Tibial nerve (tissue), 4 donors: ENCODE measurements at regions not wholly inside any gene's neighbourhood (a gene's known extent, or its start where the extent isn't known, plus 50 kb on each side); places are given as distances from the start of the nearest gene placed in this dataset.

Experiments
- DNase-seq, 2 donors: peaks; one replicate each; pipeline ENCODE4 v3.0.0-alpha.2; 2019; ENCODE audit warnings: low spot score in 2 of 2
- H3K27ac ChIP-seq, 4 donors: fragments of 200-600 bp; sonication (generic) in 3 of 4; one replicate each; pipeline ENCODE4 v1.5.1; 2017 to 2019; ENCODE audit warnings: mild to moderate bottlenecking in 1 of 4
- H3K27me3 ChIP-seq, 2 donors: fragments of 200-600 bp; sonication (generic) in 1 of 2; one replicate each; pipeline versions ENCODE4 v1.5.1 to v1.6.0; 2017 to 2019
- H3K36me3 ChIP-seq, 3 donors: fragments of 200-600 bp; sonication (generic); one replicate each; pipeline ENCODE4 v1.5.1; 2018 to 2019
- H3K4me1 ChIP-seq, 4 donors: fragments of 200-600 bp; sonication (generic) in 3 of 4; one replicate each; pipeline ENCODE4 v1.5.1; 2017 to 2019
- H3K4me3 ChIP-seq, 4 donors: fragments of 200-600 bp; sonication (generic) in 3 of 4; one replicate each; pipeline ENCODE4 v1.5.1; 2017 to 2019; ENCODE audit warnings: mild to moderate bottlenecking in 1 of 4, moderate library complexity in 1 of 4
- H3K9me3 ChIP-seq, 4 donors: fragments of 200-600 bp; sonication (generic) in 3 of 4; one replicate each; pipeline ENCODE4 v1.5.1; 2017 to 2019
- EP300 ChIP-seq, 2 donors: sonication (generic); formaldehyde crosslinking; IDR thresholded peaks; one replicate each; pipeline ENCODE4 v1.6.1; 2017; ENCODE audit warnings: antibody characterized with exemption in 2 of 2, mild to moderate bottlenecking in 1 of 2
- POLR2A ChIP-seq, 2 donors: fragments of 450-650 bp; IDR thresholded peaks; one replicate each; pipeline ENCODE4 v1.6.1; 2017; ENCODE audit warnings: antibody characterized with exemption in 2 of 2, mild to moderate bottlenecking in 2 of 2, moderate library complexity in 2 of 2
- WGBS, 2 donors: methylation state at CpG; one replicate each; pipeline ENCODE4 v1.1.5; 2018; 5-methylcytosine and 5-hydroxymethylcytosine counted together
- TF ChIP-seq, protein P1 (sequence below), 5 experiments: fragments of 200-600 bp in 3 of 5; fragments of 450-650 bp in 2 of 5; sonication (generic) in 3 of 5; IDR thresholded peaks; one replicate each; pipeline ENCODE4 v1.5.1; 2016 to 2019; ENCODE audit warnings: antibody characterized with exemption in 5 of 5, mild to moderate bottlenecking in 3 of 5, moderate library complexity in 2 of 5

DNA sequence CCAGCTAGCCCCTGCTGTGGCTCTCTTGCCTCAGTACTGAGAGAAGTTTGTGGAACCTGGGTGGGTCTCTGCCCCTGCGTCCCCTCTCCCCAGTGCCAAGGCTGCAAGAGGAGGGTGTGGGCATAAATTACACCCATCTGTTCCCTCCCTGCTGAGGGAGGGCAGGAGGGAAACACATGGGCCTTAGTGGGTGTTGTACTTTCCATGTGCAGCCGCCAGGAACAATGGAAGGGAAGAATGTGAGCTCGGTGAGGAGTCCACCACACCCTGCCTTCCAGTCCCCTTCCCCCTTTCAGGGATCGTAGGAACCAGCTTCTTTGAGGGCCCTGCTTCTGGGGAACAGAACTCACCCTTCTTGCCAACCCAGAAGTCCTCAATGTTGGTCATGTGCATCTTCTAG, 138.2 kb upstream of the KLF4 start:
- Histone ChIP-seq H3K4me1 (peaks cover 0 to 12% (median 0%) of the 10 kb centered on the region in 4 donors), H3K36me3 (no peaks in the 10 kb centered on the region), H3K27ac (no peak overlapping the region), H3K27me3 (no peaks in the 10 kb centered on the region), H3K9me3 (no peaks in the 10 kb centered on the region), H3K4me3 (no peak overlapping the region)
- no peak for TF ChIP-seq EP300 (IDR thresholded peaks at IDR 0.05)
- TF ChIP-seq POLR2A (IDR thresholded peaks at IDR 0.05): no peak
- TF ChIP-seq, protein P1, sequence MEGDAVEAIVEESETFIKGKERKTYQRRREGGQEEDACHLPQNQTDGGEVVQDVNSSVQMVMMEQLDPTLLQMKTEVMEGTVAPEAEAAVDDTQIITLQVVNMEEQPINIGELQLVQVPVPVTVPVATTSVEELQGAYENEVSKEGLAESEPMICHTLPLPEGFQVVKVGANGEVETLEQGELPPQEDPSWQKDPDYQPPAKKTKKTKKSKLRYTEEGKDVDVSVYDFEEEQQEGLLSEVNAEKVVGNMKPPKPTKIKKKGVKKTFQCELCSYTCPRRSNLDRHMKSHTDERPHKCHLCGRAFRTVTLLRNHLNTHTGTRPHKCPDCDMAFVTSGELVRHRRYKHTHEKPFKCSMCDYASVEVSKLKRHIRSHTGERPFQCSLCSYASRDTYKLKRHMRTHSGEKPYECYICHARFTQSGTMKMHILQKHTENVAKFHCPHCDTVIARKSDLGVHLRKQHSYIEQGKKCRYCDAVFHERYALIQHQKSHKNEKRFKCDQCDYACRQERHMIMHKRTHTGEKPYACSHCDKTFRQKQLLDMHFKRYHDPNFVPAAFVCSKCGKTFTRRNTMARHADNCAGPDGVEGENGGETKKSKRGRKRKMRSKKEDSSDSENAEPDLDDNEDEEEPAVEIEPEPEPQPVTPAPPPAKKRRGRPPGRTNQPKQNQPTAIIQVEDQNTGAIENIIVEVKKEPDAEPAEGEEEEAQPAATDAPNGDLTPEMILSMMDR (IDR thresholded peaks at IDR 0.05): no peak
- no peak for DNase-seq
- 56 to 69% methylated on average over 4 of the region's 4 CpGs for WGBS, 2 donors

DNA sequence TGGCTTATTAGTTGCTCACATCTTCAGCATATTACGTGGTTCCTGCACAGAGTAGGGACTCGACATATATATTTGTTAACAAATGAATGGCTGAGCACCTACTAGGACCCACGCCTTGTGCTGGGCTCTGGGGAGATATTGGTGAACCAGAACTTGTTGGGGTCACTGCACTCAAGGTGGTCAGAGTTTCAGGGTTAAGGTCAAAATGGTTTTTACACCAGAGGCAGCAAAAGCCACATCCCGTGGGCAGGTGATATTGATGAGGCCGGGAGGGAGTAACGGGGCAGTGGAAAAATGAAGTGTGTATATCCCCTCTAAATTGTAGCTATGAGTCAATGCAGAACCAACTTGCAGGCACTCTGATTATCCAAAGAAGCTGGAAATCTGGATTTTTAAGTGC, 136.5 kb upstream of the KLF4 start:
- Histone ChIP-seq H3K27ac (no peak overlapping the region), H3K4me1 (peaks cover 0 to 4% (median 0%) of the 10 kb centered on the region in 4 donors), H3K4me3 (no peak overlapping the region), H3K36me3 (no peaks in the 10 kb centered on the region), H3K9me3 (no peaks in the 10 kb centered on the region), H3K27me3 (no peaks in the 10 kb centered on the region)
- TF ChIP-seq EP300 (IDR thresholded peaks at IDR 0.05) (no peak), POLR2A (IDR thresholded peaks at IDR 0.05) (no peak)
- TF ChIP-seq, protein P1 (IDR thresholded peaks at IDR 0.05): no peak
- WGBS, 2 donors: 89 to 96% methylated on average over 6 of the region's 6 CpGs
- no peak for DNase-seq

DNA sequence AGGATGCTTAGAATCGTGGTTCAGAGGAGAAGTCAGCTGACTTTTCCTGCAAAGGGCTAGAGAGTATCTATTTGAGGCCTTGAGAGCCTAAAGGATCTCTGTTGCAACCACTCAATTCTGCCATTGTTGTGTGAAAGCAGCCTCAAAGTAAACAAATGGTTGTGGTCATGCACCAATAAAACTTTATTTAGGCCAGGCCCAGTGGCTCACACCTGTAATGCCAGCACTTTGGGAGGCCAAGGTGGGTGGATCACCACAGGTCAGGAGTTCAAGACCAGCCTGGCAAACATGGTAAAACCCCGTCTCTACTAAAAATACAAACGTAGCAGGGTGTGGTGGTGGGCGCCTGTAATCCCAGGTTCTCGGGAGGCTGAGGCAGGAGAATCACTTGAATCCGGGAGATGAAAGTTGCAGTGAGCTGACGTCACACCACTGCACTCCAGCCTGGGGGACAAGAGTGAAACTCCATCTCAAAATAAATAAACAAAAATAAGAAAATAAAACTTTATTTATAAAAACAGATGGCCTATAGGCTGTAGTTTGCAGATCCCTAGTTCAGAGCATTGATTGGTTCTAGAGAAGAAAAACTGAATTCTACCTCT, 135.9 kb upstream of the KLF4 start:
- no peaks in the 10 kb centered on the region for H3K9me3 ChIP-seq
- peaks cover 0 to 5% (median 0%) of the 10 kb centered on the region in 4 donors for H3K4me1 ChIP-seq
- DNase-seq: no peak
- H3K36me3 ChIP-seq: no peaks in the 10 kb centered on the region
- H3K27me3 ChIP-seq: no peaks in the 10 kb centered on the region
- no peak overlapping the region for H3K4me3 ChIP-seq
- TF ChIP-seq EP300 (IDR thresholded peaks at IDR 0.05) (no peak), POLR2A (IDR thresholded peaks at IDR 0.05) (no peak)
- TF ChIP-seq, protein P1 (IDR thresholded peaks at IDR 0.05): no peak
- no peak overlapping the region for H3K27ac ChIP-seq
- 92 to 95% methylated on average over 7 of the region's 7 CpGs for WGBS, 2 donors

DNA sequence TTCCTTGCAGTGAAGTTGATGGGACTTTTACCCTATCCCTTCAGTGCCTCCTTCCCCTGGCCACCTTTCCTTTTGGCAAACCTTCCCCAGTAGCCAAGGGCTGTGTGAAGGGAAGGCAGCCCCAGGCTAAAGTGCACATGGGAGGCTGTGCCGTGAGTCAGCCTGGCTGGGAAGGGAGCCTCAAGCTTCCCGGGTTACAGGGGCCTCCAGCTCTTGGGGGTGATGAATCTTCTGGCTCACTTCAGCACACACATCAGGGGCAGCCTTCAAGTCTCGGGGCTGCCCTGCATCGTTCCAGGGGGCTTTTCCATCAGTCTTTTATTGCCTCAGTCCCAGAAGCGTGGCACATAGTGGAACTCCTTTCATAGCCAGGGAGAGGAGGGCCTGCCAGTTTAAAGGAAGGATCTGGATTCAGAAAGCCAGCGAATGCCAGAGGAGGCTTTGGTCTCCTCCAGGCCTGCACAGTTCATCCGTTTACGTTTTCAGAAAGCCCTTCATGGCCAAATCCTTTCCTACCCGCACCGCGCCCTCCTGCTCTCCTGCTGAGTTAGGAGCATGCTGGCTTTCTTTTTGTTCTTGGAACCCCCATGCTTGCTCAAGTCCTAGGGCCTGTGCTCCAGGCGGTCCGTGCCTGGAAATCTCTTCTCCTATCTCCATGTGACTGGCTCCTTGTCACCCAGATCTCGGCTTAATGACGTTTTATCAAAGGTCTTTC, 134.8 kb upstream of the KLF4 start:
- H3K27ac ChIP-seq: peak overlapping the region in 2 of 4 donors; percentile 40
- DNase-seq: no peak

DNA sequence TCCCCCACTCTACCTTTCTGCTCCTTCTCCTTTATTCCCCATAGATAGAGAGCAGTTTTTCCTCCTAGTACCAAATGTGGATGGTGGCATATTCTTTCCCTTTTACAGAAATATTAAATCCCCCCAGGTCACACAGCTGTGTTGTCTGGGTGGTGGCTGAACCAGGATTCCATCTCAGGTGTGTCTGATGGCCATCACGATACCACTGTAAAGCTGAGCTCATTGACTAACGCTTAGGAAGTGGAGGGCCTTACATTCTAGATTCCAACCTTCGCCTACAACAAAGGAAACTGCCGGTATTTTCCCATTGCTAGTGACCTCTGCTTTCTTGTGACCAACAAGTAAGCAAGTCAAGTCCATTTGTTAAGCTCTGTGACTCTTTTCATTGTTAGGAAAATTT, 131.9 kb upstream of the KLF4 start:
- WGBS, 2 donors: 81 to 86% methylated on average over 4 of the region's 4 CpGs
- TF ChIP-seq EP300 (IDR thresholded peaks at IDR 0.05) (no peak), POLR2A (IDR thresholded peaks at IDR 0.05) (no peak)
- TF ChIP-seq, protein P1 (IDR thresholded peaks at IDR 0.05): no peak
- H3K9me3 ChIP-seq: no peaks in the 10 kb centered on the region
- H3K36me3 ChIP-seq: no peaks in the 10 kb centered on the region
- DNase-seq: no peak
- no peak overlapping the region for H3K27ac ChIP-seq
- H3K4me3 ChIP-seq: no peak overlapping the region
- H3K27me3 ChIP-seq: no peaks in the 10 kb centered on the region
- H3K4me1 ChIP-seq: peaks cover 0 to 9% (median 0%) of the 10 kb centered on the region in 4 donors

More for the DNA sequence above, 134.8 kb upstream of the KLF4 start:
- Histone ChIP-seq H3K27me3 (no peaks in the 10 kb centered on the region), H3K9me3 (no peaks in the 10 kb centered on the region), H3K4me3 (no peak overlapping the region), H3K36me3 (no peaks in the 10 kb centered on the region), H3K4me1 (peaks cover 0 to 9% (median 0%) of the 10 kb centered on the region in 4 donors)
- WGBS, 2 donors: 77 to 80% methylated on average over 15 of the region's 15 CpGs
- TF ChIP-seq POLR2A (IDR thresholded peaks at IDR 0.05) (no peak), EP300 (IDR thresholded peaks at IDR 0.05) (no peak)
- TF ChIP-seq, protein P1 (IDR thresholded peaks at IDR 0.05): no peak
